IPS DF 6.9 (cell line): ENCODE measurements at regions not wholly inside any gene's neighbourhood (a gene's known extent, or its start where the extent isn't known, plus 50 kb on each side); places are given as distances from the start of the nearest gene placed in this dataset.

Experiments
- DNase-seq: peaks from one replicate; pipeline ENCODE4 v3.0.0-alpha.2; 2013; ENCODE audit warnings: low read depth, low spot score
- H3K27ac ChIP-seq: one replicate; pipeline ENCODE4 v1.5.1; 2013; ENCODE audit warnings: low read length, control low read depth
- H3K27me3 ChIP-seq: 2 replicates; pipeline ENCODE4 v1.6.1; 2013; ENCODE audit warnings: mild to moderate bottlenecking, low read length; ENCODE audit not compliant: control insufficient read depth, insufficient read depth
- H3K36me3 ChIP-seq: 2 replicates; pipeline ENCODE4 v1.6.1; 2013; ENCODE audit warnings: low read length; ENCODE audit not compliant: control insufficient read depth, insufficient read depth
- H3K4me1 ChIP-seq: 2 replicates; pipeline ENCODE4 v1.6.1; 2013; ENCODE audit warnings: low read length; ENCODE audit not compliant: control insufficient read depth, insufficient read depth
- H3K4me3 ChIP-seq: 2 replicates; pipeline ENCODE4 v1.5.1; 2013; ENCODE audit warnings: mild to moderate bottlenecking, low read length
- H3K9me3 ChIP-seq: 2 replicates; pipeline ENCODE4 v1.6.1; 2013; ENCODE audit warnings: low read length, inconsistent platforms; ENCODE audit not compliant: control insufficient read depth, insufficient read depth
- WGBS: extraction: QIAGEN DNeasy Blood & Tissue Kit; methylation state at CpG from one replicate; pipeline ENCODE4 v1.1.7; 2013; ENCODE audit warnings: mixed read lengths, missing lambda C conversion rate; ENCODE audit not compliant: insufficient read length, insufficient coverage; 5-methylcytosine and 5-hydroxymethylcytosine counted together

DNA sequence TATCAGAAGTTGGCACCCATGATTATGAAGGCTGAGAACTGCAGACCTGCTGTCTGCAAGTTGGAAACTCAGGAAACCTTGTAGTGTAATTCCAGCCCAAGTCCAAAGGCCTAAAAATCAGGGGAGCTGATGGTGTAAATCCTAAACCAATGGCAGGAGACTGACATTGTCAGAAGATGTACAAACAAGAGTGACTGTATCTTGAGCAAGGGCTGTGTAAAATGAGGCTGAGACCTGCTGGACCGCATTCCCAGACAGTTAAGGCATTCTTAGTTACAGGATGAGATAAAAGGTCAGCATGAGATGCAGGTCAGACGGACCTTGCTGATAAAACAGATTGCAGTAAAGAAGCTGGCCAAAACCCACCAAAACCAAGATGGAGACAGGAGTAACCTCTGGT lies 147.7 kb downstream of the COG6 start:
- WGBS, result no CpG with 5 or more reads among the region's 2 CpGs

DNA sequence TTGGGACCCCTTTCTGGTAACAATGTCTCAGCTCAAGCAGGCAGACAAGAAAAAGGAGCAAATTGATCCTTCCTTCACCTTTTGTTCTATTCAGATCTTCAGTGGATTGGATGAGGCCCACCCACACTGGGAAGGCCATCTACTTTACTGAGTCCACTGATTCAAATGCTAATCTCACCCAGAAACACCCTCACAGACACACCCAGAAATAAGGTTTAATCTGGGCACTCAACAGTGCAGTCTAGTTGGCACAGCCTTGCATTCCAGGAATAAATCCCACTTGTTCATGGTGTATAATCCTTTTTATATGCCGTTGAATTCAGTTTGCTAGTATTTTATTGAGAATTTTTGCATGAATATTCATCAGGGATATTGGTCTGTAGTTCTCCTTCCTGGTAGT lies 148.4 kb downstream of the COG6 start:
- no peak overlapping the region for H3K27ac ChIP-seq
- H3K36me3 ChIP-seq, result no peaks in the 10 kb centered on the region
- no peak overlapping the region for H3K4me3 ChIP-seq
- no CpG with 5 or more reads among the region's 1 CpG for WGBS
- peaks cover 5% of the 10 kb centered on the region; the same call in 1 of the 2 replicates for H3K4me1 ChIP-seq
- H3K9me3 ChIP-seq, result no peaks in the 10 kb centered on the region
- no peak for DNase-seq
- no peaks in the 10 kb centered on the region for H3K27me3 ChIP-seq

More for the DNA sequence above, 147.7 kb downstream of the COG6 start:
- no peak for DNase-seq
- Histone ChIP-seq H3K4me3 (no peak overlapping the region), H3K4me1 (peaks cover 5% of the 10 kb centered on the region; the same call in 1 of the 2 replicates), H3K27me3 (no peaks in the 10 kb centered on the region), H3K27ac (no peak overlapping the region), H3K9me3 (no peaks in the 10 kb centered on the region), H3K36me3 (no peaks in the 10 kb centered on the region)

DNA sequence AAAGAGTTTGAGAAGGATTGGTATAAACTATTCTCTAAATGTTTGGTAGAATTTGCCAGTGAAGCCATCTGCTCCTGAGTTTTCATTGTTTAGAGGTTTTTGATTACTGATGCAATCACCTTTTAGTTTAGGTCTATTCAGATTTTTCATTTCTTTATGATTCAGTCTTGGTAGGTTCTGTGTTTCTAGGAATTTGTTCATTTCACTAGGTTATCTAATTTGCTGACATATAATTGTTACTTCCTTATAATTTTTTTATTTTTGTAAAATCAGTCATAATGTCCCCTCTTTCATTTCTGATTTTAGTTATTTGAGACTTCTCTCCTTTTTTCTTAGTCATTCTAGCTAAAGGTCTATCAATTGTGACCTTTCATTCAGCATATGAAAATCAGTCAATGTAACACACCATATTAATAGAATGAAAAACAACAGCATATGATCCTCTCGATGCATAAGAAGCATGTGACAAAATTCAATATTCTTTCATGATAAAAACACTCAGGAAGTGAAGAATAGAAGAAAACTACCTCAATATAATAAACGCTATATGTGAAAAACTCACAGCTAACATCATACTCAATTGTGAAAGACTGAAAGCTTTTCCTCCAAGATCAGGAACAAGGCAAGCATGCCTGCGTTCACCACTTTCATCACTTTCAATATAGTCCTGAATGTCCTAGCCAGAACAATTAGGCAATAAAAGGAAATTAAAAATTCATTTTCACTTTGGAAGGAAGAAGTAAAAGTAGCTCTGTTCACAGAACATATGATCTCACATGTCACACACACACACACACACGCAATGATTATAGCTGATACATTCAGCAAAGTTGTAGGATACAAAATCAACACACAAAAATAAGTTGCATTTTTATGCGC lies 149.1 kb downstream of the COG6 start:
- Histone ChIP-seq H3K27me3 (no peaks in the 10 kb centered on the region), H3K36me3 (no peaks in the 10 kb centered on the region), H3K4me1 (peaks cover 5% of the 10 kb centered on the region; the same call in 1 of the 2 replicates), H3K9me3 (no peaks in the 10 kb centered on the region), H3K27ac (no peak overlapping the region), H3K4me3 (no peak overlapping the region)
- DNase-seq, result no peak
- no CpG with 5 or more reads among the region's 5 CpGs for WGBS

DNA sequence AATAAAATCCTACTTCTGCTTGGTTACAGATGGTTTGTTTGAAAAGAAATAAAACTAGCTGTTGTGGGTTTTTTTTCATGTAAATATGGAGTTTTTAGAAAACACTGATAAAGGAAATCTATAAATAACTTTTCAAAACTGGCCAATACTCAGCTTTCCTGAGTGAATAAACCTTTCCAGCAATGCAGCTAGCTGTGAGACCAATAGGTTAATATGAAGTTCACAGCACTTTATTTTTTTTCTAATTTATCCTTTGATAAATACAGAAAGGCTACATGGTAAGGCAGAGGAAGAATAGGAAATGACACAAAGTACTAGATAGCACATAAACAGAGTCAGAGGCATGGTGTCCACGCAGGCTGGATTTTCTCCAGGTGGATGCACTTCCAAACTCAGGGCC lies 154.0 kb downstream of the COG6 start:
- no peaks in the 10 kb centered on the region for H3K9me3 ChIP-seq
- WGBS, result no CpG with 5 or more reads among the region's 1 CpG
- DNase-seq, result no peak

DNA sequence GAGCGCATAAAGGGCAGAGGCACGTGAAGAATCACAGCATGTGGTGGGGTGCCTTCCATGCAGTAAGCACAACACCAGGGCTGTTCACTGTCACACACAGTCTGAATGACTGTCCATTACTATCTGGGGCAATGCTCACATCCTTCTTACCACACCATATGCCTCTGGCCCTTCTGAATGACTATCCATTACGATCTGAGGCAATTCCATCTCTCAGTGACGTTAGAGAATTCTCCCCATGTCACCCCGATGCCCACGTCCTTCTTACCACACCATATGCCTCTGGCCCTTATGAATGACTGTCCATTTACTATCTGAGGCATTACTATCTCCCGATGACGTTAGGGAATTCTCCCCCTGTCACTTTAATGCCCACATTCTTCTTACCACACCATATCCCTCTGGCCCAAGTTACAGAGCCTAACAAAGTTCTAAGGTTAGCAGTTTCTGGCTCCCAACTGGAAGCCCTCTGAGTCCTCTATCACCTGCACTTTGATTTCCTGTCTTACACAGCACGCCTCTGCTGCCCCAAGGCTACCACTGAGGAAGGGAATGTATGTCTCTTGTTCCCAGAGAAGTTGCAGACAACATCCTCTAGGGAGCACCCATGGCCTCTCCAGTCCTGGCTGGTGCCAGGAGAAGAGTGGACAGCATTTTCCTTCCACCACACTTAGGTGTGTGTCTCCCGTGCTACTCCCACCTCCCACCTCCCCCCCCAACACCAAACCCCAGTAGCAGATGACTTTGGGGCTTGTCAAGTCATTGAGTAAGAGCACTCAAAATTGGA lies 154.8 kb downstream of the COG6 start:
- Histone ChIP-seq H3K4me3 (no peak overlapping the region), H3K27ac (no peak overlapping the region), H3K27me3 (no peaks in the 10 kb centered on the region), H3K9me3 (no peaks in the 10 kb centered on the region), H3K4me1 (no peaks in the 10 kb centered on the region), H3K36me3 (no peaks in the 10 kb centered on the region)
- no peak for DNase-seq
- no CpG with 5 or more reads among the region's 10 CpGs for WGBS

More for the DNA sequence above, 154.0 kb downstream of the COG6 start:
- Histone ChIP-seq H3K27me3 (no peaks in the 10 kb centered on the region), H3K36me3 (no peaks in the 10 kb centered on the region), H3K27ac (no peak overlapping the region), H3K4me3 (no peak overlapping the region), H3K4me1 (no peaks in the 10 kb centered on the region)

DNA sequence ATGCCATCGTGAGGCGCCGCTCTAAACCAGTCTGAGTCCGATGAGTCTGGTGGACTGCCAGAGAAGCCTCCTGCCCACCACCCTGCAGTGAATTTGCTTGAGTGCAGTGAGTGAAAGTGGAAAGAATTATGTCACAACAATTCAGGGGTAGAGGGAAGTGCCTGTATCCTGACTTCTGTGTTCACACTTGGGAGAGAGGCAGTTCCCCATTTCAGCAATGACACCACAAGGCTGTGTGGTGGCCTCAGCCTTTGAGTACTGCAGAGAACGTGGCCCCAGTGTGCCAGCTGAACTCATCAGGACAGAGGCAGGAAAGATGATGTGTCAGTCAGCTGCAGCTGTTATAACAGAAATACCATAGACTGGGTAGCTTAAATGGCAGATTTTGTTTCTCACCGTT lies 155.6 kb downstream of the COG6 start:
- no CpG with 5 or more reads among the region's 6 CpGs for WGBS
- no peaks in the 10 kb centered on the region for H3K36me3 ChIP-seq
- no peaks in the 10 kb centered on the region for H3K27me3 ChIP-seq
- no peaks in the 10 kb centered on the region for H3K9me3 ChIP-seq
- no peak for DNase-seq
- H3K4me3 ChIP-seq, result no peak overlapping the region
- no peaks in the 10 kb centered on the region for H3K4me1 ChIP-seq
- H3K27ac ChIP-seq, result no peak overlapping the region

DNA sequence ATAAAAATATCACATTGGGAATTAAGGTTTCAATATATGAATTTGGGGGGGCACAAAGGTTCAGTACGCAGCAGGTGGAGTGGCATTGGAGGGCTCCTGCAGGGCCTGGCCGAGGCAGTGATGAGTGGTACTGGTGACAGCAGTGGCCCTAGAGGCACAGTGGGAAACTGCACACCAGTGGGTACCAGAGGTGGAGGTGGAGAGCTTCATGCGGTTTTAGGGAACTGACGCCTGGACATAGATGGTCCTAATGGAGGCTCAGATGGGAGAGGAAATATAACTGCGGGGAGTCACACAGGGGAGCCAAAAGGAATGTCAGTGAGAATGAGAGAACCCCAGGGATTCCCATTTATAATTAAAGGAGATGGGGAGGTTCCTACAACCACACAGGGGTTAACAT lies 156.2 kb downstream of the COG6 start:
- WGBS, result no CpG with 5 or more reads among the region's 5 CpGs
- H3K4me1 ChIP-seq, result no peaks in the 10 kb centered on the region
- DNase-seq, result no peak
- H3K4me3 ChIP-seq, result no peak overlapping the region
- H3K36me3 ChIP-seq, result no peaks in the 10 kb centered on the region
- H3K27me3 ChIP-seq, result no peaks in the 10 kb centered on the region
- no peaks in the 10 kb centered on the region for H3K9me3 ChIP-seq
- no peak overlapping the region for H3K27ac ChIP-seq

DNA sequence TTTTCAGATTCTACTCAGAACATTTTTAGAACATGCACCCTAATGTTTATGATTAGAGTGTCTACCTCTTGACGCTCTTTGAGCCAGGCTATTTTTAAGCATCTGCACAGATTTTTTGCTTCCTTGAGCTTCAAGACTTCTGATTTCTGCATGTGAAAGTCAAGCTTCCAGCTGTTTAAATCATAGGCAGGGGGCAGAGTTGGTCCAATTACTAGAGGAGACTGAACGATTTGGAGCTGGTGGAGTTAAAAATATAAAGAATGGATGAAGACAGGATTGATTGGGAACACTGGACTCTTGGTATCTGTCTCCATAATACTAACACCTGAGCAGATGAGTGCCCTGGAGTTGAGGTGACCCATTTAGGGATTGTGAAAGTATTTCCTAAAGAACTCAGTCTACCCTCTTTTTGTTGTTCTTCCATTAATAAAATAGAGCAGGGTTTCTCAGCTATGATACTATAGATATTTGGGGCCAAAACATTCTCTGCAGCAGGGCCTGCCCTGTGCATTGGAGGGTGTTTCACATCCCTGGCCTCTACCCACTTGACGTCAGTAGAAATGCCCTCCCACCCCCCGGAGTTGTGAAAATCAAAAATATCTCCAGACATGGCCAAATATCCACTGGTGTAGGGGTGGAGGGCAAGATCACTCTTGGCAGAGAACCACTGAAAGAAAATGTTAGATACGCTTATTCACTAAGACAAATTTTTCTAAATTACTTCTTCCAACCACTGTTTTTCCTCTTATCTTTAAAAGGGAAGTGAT lies 160.1 kb downstream of the COG6 start:
- Histone ChIP-seq H3K27ac (no peak overlapping the region), H3K4me1 (no peaks in the 10 kb centered on the region), H3K36me3 (no peaks in the 10 kb centered on the region), H3K4me3 (no peak overlapping the region), H3K27me3 (no peaks in the 10 kb centered on the region), H3K9me3 (no peaks in the 10 kb centered on the region)
- DNase-seq, result no peak
- no CpG with 5 or more reads among the region's 5 CpGs for WGBS

DNA sequence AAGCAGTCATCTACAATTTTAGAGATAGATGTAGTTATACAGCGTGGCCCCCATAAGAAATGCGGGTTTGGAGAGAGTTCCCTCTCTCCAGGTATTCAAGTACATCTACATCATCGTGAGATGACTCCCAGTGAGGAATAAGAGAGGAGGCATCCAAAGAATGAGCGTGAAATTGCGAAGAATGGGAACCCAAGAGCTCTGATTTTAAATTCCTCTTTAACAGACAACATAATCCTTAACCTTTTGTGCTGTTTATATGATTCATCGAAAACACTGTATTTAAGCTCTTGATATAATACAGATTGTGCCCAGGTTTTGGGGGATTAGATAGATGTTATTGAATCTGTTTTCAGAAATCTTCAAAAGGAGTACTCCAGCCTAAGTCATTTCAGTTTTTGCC lies 161.5 kb downstream of the COG6 start:
- Histone ChIP-seq H3K4me3 (no peak overlapping the region), H3K9me3 (no peaks in the 10 kb centered on the region), H3K4me1 (no peaks in the 10 kb centered on the region), H3K27ac (no peak overlapping the region), H3K27me3 (no peaks in the 10 kb centered on the region), H3K36me3 (no peaks in the 10 kb centered on the region)
- no peak for DNase-seq
- WGBS, result no CpG with 5 or more reads among the region's 6 CpGs

DNA sequence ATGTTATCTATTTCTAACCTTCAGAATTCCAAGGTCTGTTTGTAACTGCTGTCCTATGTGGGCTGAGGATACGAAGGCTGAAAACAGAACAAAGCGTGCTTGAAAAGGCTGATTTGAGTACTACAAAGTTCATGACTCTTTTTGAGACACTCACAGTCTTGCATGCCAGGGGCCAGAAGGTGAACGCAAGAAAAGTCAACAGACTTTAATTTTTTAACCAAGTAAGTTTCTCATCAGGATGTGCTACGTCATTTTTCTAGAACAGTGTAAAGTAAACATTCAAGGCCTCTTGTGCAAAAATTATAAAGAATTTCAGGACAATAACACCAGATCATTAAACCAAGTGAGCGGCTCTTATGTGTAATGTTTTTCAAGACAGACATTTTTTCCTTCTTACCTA lies 163.5 kb downstream of the COG6 start:
- Histone ChIP-seq H3K4me1 (no peaks in the 10 kb centered on the region; the same call in 1 of the 2 replicates), H3K4me3 (no peak overlapping the region), H3K27me3 (no peaks in the 10 kb centered on the region), H3K36me3 (no peaks in the 10 kb centered on the region), H3K27ac (no peak overlapping the region), H3K9me3 (no peaks in the 10 kb centered on the region)
- no CpG with 5 or more reads among the region's 5 CpGs for WGBS
- no peak for DNase-seq
